H1 (cell line): ENCODE measurements at regions not wholly inside any gene's neighbourhood (a gene's known extent, or its start where the extent isn't known, plus 50 kb on each side); places are given as distances from the start of the nearest gene placed in this dataset.

Experiments
- CTCF ChIA-PET: fragments of 300-600 bp; sonication (Branson Sonifier 250); formaldehyde crosslinking; loops from one replicate; lab custom pipeline; 2021; ENCODE audit not compliant: partially characterized antibody; lab: Charles Lee
- POLR2A ChIA-PET: fragments of 300-600 bp; sonication (Branson Sonifier 250); formaldehyde crosslinking; loops from one replicate; lab custom pipeline; 2021; ENCODE audit warnings: inconsistent platforms; ENCODE audit not compliant: partially characterized antibody; lab: Charles Lee
- DNase-seq, 2 experiments: peaks; one replicate each; pipeline versions ENCODE4 v3.0.0 to v3.0.0-alpha.2; 2010 to 2022; ENCODE audit warnings: low spot score in 2 of 2, low read depth in 1 of 2, mixed read lengths in 1 of 2
- FAIRE-seq: peaks from 2 replicates; lab custom pipeline; 2011; peaks lifted over from hg19 to GRCh38; lab: Jason Lieb, UNC
- H2AFZ ChIP-seq: 2 replicates; pipeline ENCODE4 v1.8.1; 2012; ENCODE audit warnings: low read length, inconsistent platforms
- H2AK5ac ChIP-seq: 2 replicates; pipeline ENCODE4 v1.6.1; 2013; ENCODE audit warnings: low read depth, low read length
- H2BK120ac ChIP-seq: replicated peaks from 2 replicates; pipeline ENCODE3; 2013; ENCODE audit warnings: low read depth, low read length, inconsistent platforms
- H2BK12ac ChIP-seq: 2 replicates; pipeline ENCODE4 v1.6.1; 2013; ENCODE audit warnings: low read depth, low read length
- H2BK15ac ChIP-seq: 2 replicates; pipeline ENCODE4 v1.6.1; 2013; ENCODE audit warnings: low read length
- H2BK20ac ChIP-seq: 2 replicates; pipeline ENCODE4 v1.6.1; 2013; ENCODE audit warnings: low read length
- H2BK5ac ChIP-seq: 2 replicates; pipeline ENCODE4 v1.6.1; 2013; ENCODE audit warnings: low read depth, low read length
- H3K14ac ChIP-seq: 2 replicates; pipeline ENCODE4 v1.6.1; 2013; ENCODE audit warnings: inconsistent platforms; ENCODE audit not compliant: insufficient read length
- H3K18ac ChIP-seq: 2 replicates; pipeline ENCODE4 v1.6.1; 2013; ENCODE audit warnings: low read length; ENCODE audit errors: extremely low read depth
- H3K23ac ChIP-seq: 2 replicates; pipeline ENCODE4 v1.6.1; 2013; ENCODE audit warnings: inconsistent platforms; ENCODE audit not compliant: insufficient read length
- H3K23me2 ChIP-seq: 2 replicates; pipeline ENCODE4 v1.6.1; 2013; ENCODE audit warnings: low read depth, low read length
- H3K27ac ChIP-seq: 2 replicates; pipeline ENCODE4 v1.6.1; 2011; ENCODE audit warnings: low read depth, low read length, inconsistent platforms
- H3K27me3 ChIP-seq, 4 experiments: replicated peaks in 1 of 4; 1 replicate in 1 of 4; 2 replicates in 3 of 4; pipeline versions ENCODE4 v1.6.1 to v1.8.1; 2011 to 2013; ENCODE audit warnings: low read length in 3 of 4, mild to moderate bottlenecking in 3 of 4, inconsistent platforms in 2 of 4, mixed read lengths in 2 of 4, moderate library complexity in 1 of 4; ENCODE audit not compliant: control insufficient read depth in 3 of 4, insufficient read depth in 3 of 4; ENCODE audit errors: extremely low read depth in 1 of 4
- H3K36me3 ChIP-seq, 4 experiments: 2 replicates each; pipeline versions ENCODE4 v1.6.1 to v1.8.1; 2011 to 2013; ENCODE audit warnings: mild to moderate bottlenecking in 4 of 4, low read length in 3 of 4, moderate library complexity in 2 of 4, control low read depth in 1 of 4, inconsistent platforms in 1 of 4; ENCODE audit not compliant: insufficient read depth in 4 of 4, control insufficient read depth in 2 of 4
- H3K4ac ChIP-seq: replicated peaks from 2 replicates; pipeline ENCODE3; 2013; ENCODE audit warnings: low read length, low read depth, mixed read lengths, inconsistent platforms; ENCODE audit not compliant: insufficient read length
- H3K4me1 ChIP-seq, 4 experiments: replicated peaks in 1 of 4; 1 replicate in 1 of 4; 2 replicates in 3 of 4; pipeline versions ENCODE4 v1.6.1 to v1.8.1; 2011 to 2013; ENCODE audit warnings: low read length in 3 of 4, inconsistent platforms in 2 of 4, mixed read lengths in 1 of 4; ENCODE audit not compliant: insufficient read depth in 4 of 4, control insufficient read depth in 3 of 4
- H3K4me2 ChIP-seq, 2 experiments: 2 replicates each; pipeline versions ENCODE4 v1.6.1 to v1.8.1; 2011 to 2013; ENCODE audit warnings: low read depth in 2 of 2, low read length in 2 of 2, control low read depth in 1 of 2, inconsistent platforms in 1 of 2, mild to moderate bottlenecking in 1 of 2; ENCODE audit not compliant: insufficient read depth in 1 of 2
- H3K4me3 ChIP-seq, 4 experiments: fragments of 200-600, 300-600 bp in 1 of 4; sonication (generic), shearing (Covaris generic), sonication (Bioruptor Twin) in 1 of 4; 2 replicates each; pipeline versions ENCODE4 v1.5.1 to v1.8.1; 2011 to 2016; ENCODE audit warnings: low read length in 4 of 4, low read depth in 3 of 4, control low read depth in 2 of 4, inconsistent platforms in 2 of 4, mild to moderate bottlenecking in 2 of 4, mixed read lengths in 1 of 4, moderate library complexity in 1 of 4; ENCODE audit not compliant: insufficient read depth in 2 of 4; ENCODE audit errors: extremely low read depth in 1 of 4
- H3K56ac ChIP-seq: replicated peaks from 2 replicates; pipeline ENCODE3; 2013; ENCODE audit warnings: low read depth, mild to moderate bottlenecking, mixed read lengths, low read length, inconsistent platforms; ENCODE audit not compliant: insufficient read length
- H3K79me1 ChIP-seq: 2 replicates; pipeline ENCODE4 v1.6.1; 2013; ENCODE audit warnings: low read depth, low read length, control low read depth
- H3K79me2 ChIP-seq, 2 experiments: 2 replicates each; pipeline versions ENCODE4 v1.6.1 to v1.8.1; 2012 to 2013; ENCODE audit warnings: low read length in 2 of 2, mild to moderate bottlenecking in 2 of 2, inconsistent platforms in 1 of 2; ENCODE audit not compliant: insufficient read depth in 2 of 2, control insufficient read depth in 1 of 2
- H3K9ac ChIP-seq, 4 experiments: replicated peaks in 1 of 4; 1 replicate in 1 of 4; 2 replicates in 3 of 4; pipeline versions ENCODE4 v1.6.1 to v1.8.1; 2011 to 2013; ENCODE audit warnings: low read depth in 3 of 4, low read length in 3 of 4, control low read depth in 2 of 4, mild to moderate bottlenecking in 2 of 4, moderate library complexity in 2 of 4, inconsistent platforms in 1 of 4; ENCODE audit errors: extremely low read depth in 1 of 4
- H3K9me3 ChIP-seq, 2 experiments: 2 replicates each; pipeline versions ENCODE4 v1.6.1 to v1.8.1; 2012 to 2013; ENCODE audit warnings: mild to moderate bottlenecking in 2 of 2, moderate library complexity in 2 of 2, control low read depth in 1 of 2, inconsistent platforms in 1 of 2, low read depth in 1 of 2, low read length in 1 of 2, mixed read lengths in 1 of 2; ENCODE audit not compliant: insufficient read depth in 2 of 2
- H4K20me1 ChIP-seq, 2 experiments: replicated peaks in 1 of 2; 2 replicates each; pipeline versions ENCODE3 to v1.8.1; 2011 to 2013; ENCODE audit warnings: inconsistent platforms in 2 of 2, low read length in 2 of 2, mild to moderate bottlenecking in 1 of 2; ENCODE audit not compliant: insufficient read depth in 2 of 2, control insufficient read depth in 1 of 2
- H4K5ac ChIP-seq: 2 replicates; pipeline ENCODE4 v1.6.1; 2013; ENCODE audit warnings: low read length, low read depth, mixed read lengths, inconsistent platforms; ENCODE audit not compliant: insufficient read length
- H4K8ac ChIP-seq: 2 replicates; pipeline ENCODE4 v1.8.0; 2013; ENCODE audit warnings: mild to moderate bottlenecking, moderate library complexity, low read length, inconsistent platforms; ENCODE audit not compliant: insufficient read depth; ENCODE audit errors: extremely low read depth
- H4K91ac ChIP-seq: replicated peaks from 2 replicates; pipeline ENCODE3; 2013; ENCODE audit warnings: low read length, mixed read lengths, inconsistent platforms; ENCODE audit not compliant: insufficient read length
- TF ChIP-seq, protein P1 (sequence below): fragments of 300-600 bp; sonication (generic); IDR thresholded peaks from 2 replicates; pipeline ENCODE4 v1.7.1; 2012; ENCODE audit warnings: low read length, moderate library complexity, mild to moderate bottlenecking, inconsistent platforms; ENCODE audit not compliant: insufficient replicate concordance

DNA sequence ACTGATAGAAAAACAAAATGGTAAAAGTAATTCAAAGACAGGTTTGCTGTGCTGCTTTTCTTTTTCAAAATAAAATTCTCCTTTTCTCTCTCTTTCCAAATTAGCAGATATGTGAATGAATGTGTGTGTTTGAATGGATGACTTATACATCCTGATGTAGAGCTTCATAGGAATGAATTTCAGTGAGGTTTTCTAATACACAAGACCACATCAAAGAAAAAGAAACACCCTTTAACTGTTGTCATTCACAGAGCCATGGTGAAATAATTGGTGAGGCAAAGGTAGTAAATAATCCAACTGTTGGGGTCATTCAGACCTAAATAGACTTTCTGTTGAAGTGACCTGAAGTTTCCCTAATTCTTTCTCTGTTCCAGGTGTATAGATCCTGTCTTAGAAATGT, 139.1 kb upstream of the ZPLD1 start:
- Histone ChIP-seq H2BK20ac (no peak overlapping the region), H2BK120ac (no peak overlapping the region), H3K27ac (no peak overlapping the region), H3K4me1 (no peaks in the 10 kb centered on the region), H3K9me3 (no peaks in the 10 kb centered on the region), H3K4me3 (no peak overlapping the region), H2AK5ac (no peak overlapping the region), H3K9ac (no peak overlapping the region), H2BK15ac (no peak overlapping the region), H4K20me1 (no peaks in the 10 kb centered on the region), H3K27me3 (no peaks in the 10 kb centered on the region), H3K18ac (no peak overlapping the region), H3K23me2 (no peaks in the 10 kb centered on the region), H4K91ac (no peak overlapping the region), H3K4ac (no peak overlapping the region), H3K14ac (no peak overlapping the region), H4K8ac (no peak overlapping the region), H3K23ac (no peak overlapping the region), H3K56ac (no peak overlapping the region), H3K4me2 (no peak overlapping the region), H2AFZ (no peak overlapping the region), H3K79me1 (no peaks in the 10 kb centered on the region), H4K5ac (no peak overlapping the region), H3K79me2 (no peaks in the 10 kb centered on the region), H2BK12ac (no peak overlapping the region), H3K36me3 (no peaks in the 10 kb centered on the region), H2BK5ac (no peak overlapping the region)
- CTCF ChIA-PET, result no interaction called here
- POLR2A ChIA-PET, result no interaction called here
- no peak for FAIRE-seq
- no peak for DNase-seq
- TF ChIP-seq, protein P1, sequence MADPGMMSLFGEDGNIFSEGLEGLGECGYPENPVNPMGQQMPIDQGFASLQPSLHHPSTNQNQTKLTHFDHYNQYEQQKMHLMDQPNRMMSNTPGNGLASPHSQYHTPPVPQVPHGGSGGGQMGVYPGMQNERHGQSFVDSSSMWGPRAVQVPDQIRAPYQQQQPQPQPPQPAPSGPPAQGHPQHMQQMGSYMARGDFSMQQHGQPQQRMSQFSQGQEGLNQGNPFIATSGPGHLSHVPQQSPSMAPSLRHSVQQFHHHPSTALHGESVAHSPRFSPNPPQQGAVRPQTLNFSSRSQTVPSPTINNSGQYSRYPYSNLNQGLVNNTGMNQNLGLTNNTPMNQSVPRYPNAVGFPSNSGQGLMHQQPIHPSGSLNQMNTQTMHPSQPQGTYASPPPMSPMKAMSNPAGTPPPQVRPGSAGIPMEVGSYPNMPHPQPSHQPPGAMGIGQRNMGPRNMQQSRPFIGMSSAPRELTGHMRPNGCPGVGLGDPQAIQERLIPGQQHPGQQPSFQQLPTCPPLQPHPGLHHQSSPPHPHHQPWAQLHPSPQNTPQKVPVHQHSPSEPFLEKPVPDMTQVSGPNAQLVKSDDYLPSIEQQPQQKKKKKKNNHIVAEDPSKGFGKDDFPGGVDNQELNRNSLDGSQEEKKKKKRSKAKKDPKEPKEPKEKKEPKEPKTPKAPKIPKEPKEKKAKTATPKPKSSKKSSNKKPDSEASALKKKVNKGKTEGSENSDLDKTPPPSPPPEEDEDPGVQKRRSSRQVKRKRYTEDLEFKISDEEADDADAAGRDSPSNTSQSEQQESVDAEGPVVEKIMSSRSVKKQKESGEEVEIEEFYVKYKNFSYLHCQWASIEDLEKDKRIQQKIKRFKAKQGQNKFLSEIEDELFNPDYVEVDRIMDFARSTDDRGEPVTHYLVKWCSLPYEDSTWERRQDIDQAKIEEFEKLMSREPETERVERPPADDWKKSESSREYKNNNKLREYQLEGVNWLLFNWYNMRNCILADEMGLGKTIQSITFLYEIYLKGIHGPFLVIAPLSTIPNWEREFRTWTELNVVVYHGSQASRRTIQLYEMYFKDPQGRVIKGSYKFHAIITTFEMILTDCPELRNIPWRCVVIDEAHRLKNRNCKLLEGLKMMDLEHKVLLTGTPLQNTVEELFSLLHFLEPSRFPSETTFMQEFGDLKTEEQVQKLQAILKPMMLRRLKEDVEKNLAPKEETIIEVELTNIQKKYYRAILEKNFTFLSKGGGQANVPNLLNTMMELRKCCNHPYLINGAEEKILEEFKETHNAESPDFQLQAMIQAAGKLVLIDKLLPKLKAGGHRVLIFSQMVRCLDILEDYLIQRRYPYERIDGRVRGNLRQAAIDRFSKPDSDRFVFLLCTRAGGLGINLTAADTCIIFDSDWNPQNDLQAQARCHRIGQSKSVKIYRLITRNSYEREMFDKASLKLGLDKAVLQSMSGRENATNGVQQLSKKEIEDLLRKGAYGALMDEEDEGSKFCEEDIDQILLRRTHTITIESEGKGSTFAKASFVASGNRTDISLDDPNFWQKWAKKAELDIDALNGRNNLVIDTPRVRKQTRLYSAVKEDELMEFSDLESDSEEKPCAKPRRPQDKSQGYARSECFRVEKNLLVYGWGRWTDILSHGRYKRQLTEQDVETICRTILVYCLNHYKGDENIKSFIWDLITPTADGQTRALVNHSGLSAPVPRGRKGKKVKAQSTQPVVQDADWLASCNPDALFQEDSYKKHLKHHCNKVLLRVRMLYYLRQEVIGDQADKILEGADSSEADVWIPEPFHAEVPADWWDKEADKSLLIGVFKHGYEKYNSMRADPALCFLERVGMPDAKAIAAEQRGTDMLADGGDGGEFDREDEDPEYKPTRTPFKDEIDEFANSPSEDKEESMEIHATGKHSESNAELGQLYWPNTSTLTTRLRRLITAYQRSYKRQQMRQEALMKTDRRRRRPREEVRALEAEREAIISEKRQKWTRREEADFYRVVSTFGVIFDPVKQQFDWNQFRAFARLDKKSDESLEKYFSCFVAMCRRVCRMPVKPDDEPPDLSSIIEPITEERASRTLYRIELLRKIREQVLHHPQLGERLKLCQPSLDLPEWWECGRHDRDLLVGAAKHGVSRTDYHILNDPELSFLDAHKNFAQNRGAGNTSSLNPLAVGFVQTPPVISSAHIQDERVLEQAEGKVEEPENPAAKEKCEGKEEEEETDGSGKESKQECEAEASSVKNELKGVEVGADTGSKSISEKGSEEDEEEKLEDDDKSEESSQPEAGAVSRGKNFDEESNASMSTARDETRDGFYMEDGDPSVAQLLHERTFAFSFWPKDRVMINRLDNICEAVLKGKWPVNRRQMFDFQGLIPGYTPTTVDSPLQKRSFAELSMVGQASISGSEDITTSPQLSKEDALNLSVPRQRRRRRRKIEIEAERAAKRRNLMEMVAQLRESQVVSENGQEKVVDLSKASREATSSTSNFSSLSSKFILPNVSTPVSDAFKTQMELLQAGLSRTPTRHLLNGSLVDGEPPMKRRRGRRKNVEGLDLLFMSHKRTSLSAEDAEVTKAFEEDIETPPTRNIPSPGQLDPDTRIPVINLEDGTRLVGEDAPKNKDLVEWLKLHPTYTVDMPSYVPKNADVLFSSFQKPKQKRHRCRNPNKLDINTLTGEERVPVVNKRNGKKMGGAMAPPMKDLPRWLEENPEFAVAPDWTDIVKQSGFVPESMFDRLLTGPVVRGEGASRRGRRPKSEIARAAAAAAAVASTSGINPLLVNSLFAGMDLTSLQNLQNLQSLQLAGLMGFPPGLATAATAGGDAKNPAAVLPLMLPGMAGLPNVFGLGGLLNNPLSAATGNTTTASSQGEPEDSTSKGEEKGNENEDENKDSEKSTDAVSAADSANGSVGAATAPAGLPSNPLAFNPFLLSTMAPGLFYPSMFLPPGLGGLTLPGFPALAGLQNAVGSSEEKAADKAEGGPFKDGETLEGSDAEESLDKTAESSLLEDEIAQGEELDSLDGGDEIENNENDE, result no peak
